SK-N-SH treated with all-trans-retinoic acid at 6 μM for 48 hours (cell line): ENCODE measurements at regions not wholly inside any gene's neighbourhood (a gene's known extent, or its start where the extent isn't known, plus 50 kb on each side); places are given as distances from the start of the nearest gene placed in this dataset.

ENCODE experiments used
- ESRRG ChIP-seq: fragments of 250-450 bp; sonication (Bioruptor Pico); IDR thresholded peaks from 2 replicates; pipeline ENCODE4 v1.6.1; 2021; ENCODE audit warnings: mild to moderate bottlenecking
- SNAI2 ChIP-seq: fragments of 250-450 bp; sonication (Bioruptor Pico); IDR thresholded peaks from 2 replicates; pipeline ENCODE4 v1.5.0; 2020; ENCODE audit warnings: mild to moderate bottlenecking, moderate library complexity

DNA sequence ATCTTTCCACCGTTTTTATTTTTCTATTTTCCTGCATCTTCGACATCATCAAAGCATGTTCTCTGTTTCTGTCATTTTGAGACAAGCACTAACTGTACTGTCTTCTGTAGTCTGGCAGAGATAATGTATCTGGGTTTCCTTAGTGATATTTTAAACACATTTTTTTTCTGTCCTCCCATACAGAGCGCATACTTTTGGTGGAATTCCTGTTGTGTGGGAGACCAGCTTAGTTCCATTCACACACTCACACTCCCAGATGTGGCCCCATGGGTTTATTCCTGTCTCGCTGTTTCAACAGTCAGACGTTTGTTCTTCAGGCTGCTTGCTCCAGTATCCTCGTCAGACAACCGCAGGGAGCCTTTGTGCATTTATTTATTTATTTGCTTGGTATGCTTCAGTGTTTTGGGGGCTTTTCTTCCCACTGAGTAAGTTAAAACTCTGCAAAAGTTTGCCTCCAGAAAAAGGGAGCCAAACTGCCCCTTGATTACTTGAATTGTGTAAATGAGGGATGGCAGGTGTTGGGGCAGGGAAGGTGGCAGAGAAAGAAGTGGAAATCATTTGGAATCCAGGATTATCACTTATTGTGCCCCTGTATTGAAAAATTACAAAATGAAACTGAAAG lies 456.8 kb upstream of the KLF6 start:
- TF ChIP-seq SNAI2 (CRISPR knock-in tag) (no peak), ESRRG (CRISPR knock-in tag) (no peak)
